Left cardiac atrium (tissue), 4 donors: ENCODE measurements at regions not wholly inside any gene's neighbourhood (a gene's known extent, or its start where the extent isn't known, plus 50 kb on each side); places are given as distances from the start of the nearest gene placed in this dataset.

Source experiments
- ATAC-seq, 2 donors: fragments of 200-7000 bp; cut with Tn5 transposase; one replicate each; pipeline ENCODE4 v1.9.1; 2020; ENCODE audit warnings: mild to moderate bottlenecking in 2 of 2, moderate library complexity in 2 of 2
- DNase-seq: peaks from one replicate; pipeline ENCODE4 v3.0.0-alpha.2; 2020
- intact Hi-C, 2 donors: fragments of 100-400 bp; cut with DNase I; formaldehyde crosslinking; loops; one replicate each; pipeline versions ENCODE4 v1.14.1 to v1.15.1; 2022 to 2023
- donor health status: DM: no; HTN: yes; CAD: no.
- donor health status: DM: no; HTN: yes; CAD: no; lungs with severe emphysema.
- donor health status: DM: yes; HTN: yes; CAD: no.
- donor health status: Dilated cardiomyopathy.

DNA sequence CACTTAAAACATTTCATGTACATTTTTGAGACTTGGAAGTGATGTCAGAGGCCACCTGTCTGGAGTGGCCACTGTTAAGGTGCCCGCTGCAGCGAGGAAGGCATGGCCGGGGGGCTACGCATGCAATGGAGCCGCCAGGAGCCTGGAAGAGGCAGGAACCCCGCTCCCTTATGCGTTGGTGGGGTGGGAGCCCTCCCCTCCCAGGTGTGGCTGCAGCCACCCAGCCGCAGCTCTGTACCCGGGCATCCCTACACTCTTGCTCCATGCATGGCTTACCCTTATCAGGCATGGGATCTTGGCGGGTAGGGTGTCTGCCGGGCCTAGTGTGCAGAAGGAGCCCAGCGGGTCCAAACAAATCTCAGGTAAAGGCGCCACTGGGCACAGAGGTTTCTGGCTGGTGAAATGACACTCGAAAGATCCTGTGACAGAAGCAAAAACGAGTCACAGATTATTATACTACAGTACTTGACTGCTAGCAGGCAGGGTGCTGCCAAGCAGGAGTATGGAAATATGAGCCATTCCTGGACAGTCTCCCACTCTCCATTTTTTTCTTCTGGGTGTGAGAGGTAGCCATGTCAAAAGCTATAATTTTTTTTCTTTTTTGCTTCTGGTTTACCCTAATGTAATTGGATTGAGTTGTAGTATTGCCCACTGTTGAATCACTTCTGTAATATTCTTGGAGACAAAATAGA, 1606.3 kb upstream of the MIR17HG start:
- ATAC-seq (peak; percentile 16 to 41), DNase-seq (no peak)
- intact Hi-C loops = no loop called here

DNA sequence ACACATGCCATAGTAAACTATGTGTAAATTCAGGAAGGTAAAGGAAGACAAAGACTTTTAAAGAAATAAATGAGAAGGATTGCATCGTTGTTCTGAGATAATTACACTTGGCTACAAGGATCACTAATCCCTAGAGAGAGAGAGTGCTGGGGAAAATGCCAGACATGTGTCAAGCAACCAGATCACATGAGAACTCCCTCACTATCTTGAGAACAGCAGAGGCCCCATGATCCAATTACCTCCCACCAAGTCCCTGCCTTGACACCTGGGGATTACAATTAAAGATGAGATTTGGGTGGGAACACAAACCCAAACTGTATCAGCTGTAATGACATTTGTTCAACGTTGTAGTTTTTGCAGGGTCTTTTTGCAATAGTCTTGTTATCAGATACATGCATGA, 1600.9 kb upstream of the MIR17HG start:
- DNase-seq (no peak), ATAC-seq (no peak)
- intact Hi-C loops = no loop called here

DNA sequence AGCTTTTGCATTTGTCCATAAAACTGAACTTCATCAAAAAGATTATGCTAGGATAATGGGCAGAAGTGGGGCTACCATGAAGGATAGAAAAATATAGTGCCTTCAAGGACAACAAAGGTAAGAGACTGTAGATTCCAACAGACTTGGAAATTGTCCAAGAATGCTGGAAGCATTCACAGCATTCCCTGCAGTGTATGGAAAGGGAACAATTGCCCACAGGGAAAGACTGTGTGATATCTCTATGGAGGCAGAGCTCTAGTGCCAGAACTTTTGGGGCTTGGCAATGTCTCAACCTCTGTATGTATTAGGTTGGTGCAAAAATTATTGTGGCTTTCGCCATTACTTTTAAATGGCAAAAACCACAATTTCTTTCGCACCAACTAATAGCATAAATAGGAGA, 1598.8 kb upstream of the MIR17HG start:
- ATAC-seq (no peak), DNase-seq (no peak)
- intact Hi-C loops = no loop called here

DNA sequence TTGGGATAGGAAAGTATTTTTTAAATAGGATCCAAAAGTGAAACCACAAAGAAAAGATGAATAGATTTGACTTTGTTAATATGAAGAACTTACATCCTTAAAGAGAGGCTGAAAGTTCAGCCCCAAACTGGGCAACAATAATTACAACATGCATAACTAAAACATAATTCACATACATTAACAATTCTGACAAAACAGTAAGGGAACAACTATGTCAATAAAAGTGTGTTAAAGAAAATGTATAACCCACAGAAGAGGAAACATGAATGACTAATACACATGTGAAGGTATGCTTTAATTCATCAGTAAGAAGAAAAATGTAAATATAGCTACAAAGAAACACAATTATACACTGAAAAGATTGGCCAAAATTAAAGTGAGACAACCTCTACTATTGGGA, 1597.6 kb upstream of the MIR17HG start:
- no peak for DNase-seq
- intact Hi-C loops = loop anchor here in 1 of 2 donors (2.0 kb wide), 1 partner anchor 15 kb away; no protein-coding TSS in a partner anchor
- ATAC-seq = no peak

DNA sequence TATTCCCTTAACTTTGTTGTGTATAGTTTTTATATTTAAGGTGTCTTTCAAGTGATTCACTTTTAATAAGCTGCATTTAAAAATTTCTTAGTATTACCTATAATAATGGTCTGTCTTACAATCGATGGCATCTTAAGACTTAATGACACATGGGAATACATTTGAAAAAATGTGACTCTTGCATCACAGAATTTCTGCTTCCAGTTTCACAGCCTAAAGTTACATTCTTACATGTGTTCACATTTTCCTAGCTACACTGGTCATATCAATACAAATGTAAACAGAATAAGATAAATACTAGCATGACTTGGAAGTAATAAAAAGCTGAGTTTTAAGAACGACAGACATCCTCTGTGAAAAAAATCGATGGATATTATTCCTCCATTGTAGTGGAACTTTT, 1597.1 kb upstream of the MIR17HG start:
- no peak for ATAC-seq

DNA sequence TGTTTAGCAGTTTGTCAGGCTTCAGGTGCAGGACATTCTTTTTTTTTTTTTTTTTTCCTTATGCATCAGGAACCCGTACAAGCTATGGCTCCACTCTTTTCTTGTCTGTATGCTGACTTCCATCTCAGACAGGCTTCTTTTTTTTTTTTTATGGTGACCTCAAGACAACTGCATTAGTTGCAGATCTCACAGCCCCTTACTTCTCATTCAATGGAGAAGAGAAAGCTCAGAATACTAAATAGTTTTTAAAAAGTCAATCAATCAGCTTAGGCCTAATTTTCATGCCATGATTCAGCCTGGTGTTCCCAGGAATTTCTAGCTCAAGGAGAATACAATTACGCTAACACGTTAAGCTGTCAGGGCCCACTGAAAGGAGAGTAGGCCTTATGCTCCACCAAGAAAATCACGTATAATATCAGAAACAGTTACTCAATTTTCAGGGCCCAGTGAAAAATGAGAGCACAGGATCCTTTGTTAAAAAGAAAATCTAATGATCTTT, 1596.0 kb upstream of the MIR17HG start:
- DNase-seq (no peak), ATAC-seq (no peak)
- intact Hi-C loops = loop anchor here in 1 of 2 donors (2.0 kb wide), 1 partner anchor 13 kb away; no protein-coding TSS in a partner anchor

More for the DNA sequence above, 1597.1 kb upstream of the MIR17HG start:
- DNase-seq = no peak
- intact Hi-C loops = loop anchor here in 1 of 2 donors (2.0 kb wide), 1 partner anchor 14 kb away; no protein-coding TSS in a partner anchor

DNA sequence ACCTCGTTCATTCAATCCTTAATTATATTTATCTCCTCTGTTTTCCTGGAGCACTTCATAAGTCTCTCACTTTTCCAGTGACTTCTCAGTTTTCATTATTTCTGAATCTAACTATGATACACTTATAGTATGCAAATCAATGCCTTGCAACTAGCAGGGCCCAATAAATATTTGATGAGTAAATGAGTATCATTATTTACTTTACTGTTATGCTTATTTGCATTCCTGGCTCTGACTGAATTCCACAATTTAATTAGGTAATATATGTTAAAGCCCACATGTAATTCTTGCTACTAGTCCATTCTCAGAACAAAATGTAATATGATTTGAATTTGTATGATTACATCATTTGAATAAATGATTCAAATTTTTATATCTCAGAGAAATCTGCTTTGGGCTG, 1595.1 kb upstream of the MIR17HG start:
- DNase-seq (no peak), ATAC-seq (no peak)
- intact Hi-C loops = no loop called here

DNA sequence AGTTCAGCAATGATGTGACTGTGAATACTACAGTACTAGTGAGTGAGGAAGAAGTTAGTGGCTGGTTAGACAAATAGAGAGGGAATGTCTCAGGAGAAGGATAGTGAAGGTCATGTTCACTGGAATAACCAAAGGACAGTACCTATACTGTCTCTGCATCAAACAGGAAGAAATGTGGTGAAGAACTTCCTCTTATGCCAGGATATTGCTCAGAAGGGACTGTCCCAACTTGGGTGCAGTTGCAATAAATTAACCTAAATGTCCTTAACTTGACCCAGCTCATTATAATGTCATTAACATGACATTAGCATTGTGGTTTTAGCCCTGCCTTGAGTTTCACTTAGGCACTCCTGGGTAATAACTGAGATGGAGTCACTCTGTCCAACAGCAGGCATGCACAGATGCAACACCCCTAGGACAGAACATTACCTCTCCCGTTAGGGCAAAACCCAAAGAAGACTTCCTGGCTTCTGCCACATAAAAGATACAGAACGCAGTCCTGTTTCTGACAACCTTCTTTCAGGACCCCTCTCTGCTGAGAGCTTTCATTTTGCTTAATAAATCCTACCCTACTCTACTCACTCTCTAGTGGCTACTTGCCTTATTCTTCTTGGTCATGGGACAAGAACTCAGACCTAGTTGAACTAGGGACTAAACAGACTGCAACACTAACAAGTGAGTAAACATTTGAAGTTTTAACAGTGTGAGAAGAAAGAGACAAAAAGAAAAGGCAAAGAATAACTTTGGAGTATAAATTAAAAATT, 1591.6 kb upstream of the MIR17HG start:
- ATAC-seq = no peak
- no peak for DNase-seq
- intact Hi-C loops = no loop called here

DNA sequence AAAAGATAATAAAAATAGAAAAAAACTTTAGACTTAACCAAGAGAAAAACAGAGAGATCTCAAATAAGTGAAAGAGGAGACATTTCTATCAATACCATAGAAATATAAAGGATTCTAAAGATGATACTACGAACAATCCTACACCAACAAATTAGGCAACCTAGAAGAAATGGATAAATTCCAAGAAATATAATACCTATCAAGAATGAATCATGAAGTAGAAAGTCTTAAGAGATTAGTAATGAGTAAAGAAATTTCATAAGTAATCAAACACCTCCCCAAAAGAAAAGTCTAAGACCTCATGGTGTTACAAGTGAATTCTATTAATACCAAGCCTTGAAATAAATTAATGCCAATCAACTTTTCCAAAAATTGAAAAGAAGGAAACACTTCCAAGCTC, 1584.5 kb upstream of the MIR17HG start:
- intact Hi-C loops = no loop called here
- ATAC-seq = no peak
- DNase-seq = no peak

DNA sequence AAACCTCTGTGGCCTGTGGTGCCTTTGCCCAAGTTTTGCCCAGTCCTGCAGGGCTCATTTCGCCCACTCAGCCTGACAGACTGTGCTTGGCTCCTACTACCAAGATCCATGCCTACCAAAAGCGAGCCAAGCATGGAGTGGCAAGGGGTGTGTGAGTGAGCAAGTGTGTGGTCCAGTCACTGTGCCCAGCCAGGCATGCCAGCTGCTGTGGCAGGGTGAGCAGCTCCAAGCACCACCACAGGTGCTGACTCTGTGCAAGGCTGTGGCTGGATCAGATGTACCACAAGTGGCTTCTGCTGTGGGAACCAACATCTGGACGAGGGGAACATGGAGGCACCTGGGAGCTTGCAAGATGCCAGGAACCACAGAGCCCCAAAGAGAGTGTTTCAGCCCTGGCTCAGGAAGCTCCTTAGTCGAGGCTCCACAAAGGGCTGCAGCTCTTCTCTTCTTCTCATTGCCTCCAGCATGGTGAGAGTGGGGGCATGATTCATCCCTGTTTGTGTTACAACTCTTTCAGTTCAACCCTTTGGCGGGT, 1564.2 kb upstream of the MIR17HG start:
- ATAC-seq (no peak), DNase-seq (no peak)
- intact Hi-C loops = no loop called here

DNA sequence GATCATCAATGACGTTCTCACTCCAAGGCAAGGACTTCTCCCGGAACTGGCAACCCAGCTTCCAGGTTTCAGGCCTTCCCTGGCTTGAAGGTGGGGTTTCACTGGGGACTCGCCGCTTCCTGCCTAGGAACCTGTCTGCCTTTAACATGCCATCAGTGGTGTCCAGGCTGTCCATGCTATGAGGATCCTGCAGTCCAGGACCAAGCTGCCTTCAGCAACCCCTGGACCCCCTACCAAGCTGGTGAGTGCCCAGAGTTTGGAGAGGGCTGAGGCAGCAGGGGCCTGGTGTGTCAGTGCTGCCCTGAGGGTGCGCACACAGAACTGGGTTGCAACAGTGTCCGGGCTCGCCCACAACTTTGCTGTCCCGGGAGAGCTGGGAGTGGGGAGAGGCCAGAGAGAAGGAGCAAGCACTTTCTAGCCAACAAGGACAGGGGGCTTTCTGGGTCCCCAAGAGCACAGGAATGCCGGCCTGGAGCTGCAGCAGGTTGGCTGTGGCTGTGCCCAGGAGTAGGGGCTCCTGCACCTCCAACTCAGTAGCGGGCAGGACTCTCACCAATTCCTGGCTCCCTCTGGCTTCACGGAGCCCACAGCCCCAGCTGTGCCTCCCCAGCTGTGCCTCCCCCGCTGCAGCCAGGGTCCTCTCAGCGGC, 1563.2 kb upstream of the MIR17HG start:
- DNase-seq = no peak
- no peak for ATAC-seq
- intact Hi-C loops = no loop called here

DNA sequence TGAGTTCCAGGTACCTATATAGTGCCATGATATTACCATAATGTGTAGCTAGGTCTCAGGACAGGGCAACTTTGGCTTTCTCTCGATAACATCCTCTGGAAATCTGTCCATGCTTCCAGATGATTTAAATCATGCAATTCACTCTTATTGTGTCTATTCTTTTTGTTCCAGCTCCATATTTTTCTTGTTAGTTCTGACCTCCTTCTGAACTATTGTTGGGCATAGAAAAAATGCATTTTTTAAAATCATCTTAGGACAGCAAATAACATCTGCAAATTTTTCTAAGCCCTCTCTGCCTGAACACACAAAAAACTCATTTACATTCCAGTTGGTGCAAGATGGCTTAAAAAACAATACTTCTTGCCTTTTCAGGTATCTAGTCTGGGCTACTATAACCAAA, 1561.0 kb upstream of the MIR17HG start:
- intact Hi-C loops = no loop called here
- DNase-seq (no peak), ATAC-seq (no peak)

DNA sequence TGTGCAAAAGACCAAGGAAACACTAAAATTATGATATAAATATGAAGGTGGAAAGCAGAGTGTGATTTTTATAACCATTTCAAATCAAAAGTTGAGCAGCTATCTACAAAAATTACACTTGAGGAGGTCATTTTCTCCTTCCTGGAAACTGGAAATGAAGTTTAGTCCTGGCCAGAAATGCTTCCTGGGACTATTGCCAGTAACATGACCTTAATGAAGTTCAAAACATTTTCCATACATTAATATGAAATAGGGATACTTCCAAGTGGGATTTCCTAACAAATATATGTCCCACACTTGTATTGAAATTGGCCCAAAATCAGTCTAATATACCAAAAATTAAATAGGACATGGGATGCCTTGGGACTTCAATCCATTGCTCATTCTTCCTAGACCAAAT, 1556.8 kb upstream of the MIR17HG start:
- DNase-seq (no peak), ATAC-seq (no peak)
- intact Hi-C loops = no loop called here

DNA sequence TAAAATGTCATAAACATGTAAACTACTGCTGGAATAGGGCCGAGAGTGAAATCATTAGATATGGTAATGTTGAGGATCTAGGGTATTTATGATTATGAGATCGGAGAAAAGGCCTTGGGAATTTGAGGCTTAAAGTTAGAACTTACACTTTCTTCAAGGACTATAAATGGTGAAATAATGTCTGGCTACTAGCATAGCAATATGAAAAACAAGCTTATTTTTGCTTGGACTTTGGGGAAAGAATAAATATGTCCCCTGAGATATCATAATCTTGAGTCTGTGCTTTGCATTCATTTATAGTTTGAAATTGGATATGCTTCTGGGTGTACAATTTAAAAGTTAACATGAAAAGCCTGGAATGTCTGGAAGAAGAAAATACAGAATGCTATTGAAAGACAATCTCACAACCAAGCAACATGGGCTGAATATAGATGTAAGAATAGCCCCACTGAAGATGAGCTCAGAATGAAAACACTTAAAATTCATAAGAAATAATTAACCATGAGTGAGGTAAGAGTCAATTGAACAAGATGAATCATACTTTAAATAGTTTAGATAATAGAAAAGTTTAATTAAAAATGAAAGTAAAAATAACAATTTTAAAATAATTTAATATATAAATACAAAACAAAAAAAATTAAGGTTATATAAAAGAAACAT, 1555.4 kb upstream of the MIR17HG start:
- no peak for DNase-seq
- ATAC-seq = no peak
- intact Hi-C loops = no loop called here

DNA sequence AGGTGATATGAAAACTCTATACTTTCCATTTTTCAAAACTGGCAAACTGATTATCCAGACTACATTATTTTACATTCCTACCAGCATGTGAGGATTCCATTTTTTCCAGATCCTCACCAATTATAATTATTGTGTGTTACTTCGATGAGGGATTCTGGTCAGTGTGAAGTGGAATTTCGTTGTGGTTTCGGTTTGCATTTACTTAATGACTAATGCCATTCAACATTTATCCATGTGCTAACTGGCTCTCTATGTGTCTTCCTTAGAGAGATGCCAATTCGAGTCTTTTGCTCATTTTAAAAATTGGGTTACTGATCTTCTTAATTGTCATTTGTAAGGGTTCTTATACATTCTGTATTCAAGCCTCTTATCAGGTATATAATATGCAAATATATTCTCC, 1551.3 kb upstream of the MIR17HG start:
- no peak for ATAC-seq
- intact Hi-C loops = no loop called here
- no peak for DNase-seq

DNA sequence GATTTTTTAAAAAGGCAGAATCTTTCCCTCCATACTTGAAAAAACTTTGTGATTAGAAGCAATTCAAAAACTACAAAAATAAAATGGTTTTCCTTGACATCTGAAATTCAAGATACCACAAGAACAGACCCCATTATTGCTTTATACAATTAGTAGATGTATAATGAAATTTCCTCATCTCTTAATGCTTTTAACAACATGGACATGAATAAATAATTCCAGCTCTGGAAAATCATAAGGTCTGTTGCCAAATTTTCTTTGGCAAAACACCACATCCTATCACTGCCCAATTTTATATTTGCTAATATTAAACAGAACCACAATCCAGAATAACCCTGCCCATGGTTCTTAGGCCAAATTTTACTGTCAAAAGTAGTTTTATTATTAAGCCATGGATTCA, 1543.6 kb upstream of the MIR17HG start:
- no peak for ATAC-seq
- intact Hi-C loops = no loop called here
- no peak for DNase-seq

DNA sequence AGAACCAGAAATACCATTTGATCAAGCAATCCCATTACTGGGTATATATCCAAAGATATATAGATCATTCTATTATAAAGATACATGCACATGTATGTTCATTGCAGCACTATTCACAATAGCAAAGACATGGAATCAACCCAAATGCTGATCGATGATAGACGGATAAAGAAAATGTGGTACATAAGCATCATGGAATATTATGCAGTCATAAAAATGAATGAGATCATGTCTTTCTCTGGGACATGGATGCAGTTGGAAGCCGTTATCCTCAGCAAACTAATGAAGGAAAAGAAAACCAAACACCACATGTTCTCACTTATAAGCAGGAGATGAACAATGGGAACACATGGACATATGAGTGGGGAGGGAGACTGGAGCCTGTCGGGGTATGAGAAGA, 1540.9 kb upstream of the MIR17HG start:
- ATAC-seq (no peak), DNase-seq (no peak)
- intact Hi-C loops = no loop called here

DNA sequence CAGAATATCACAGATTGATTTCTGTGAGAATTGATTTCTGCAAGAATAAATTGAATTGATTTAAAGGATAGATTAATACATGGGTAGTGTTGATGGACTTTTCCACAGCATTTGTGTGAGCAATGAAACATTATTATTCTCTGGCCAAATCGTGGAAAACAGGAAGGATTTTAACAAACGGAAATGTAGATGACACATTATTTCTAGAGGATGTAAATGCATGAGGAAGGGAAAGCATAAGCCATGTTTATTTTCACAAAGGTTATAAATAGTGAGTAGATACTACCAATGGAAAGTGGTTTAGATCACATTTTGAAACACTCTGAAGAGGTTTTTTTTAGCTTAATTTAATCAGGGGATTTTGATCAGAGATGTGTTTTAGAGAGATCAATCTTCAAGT, 1534.6 kb upstream of the MIR17HG start:
- ATAC-seq = no peak
- intact Hi-C loops = no loop called here
- no peak for DNase-seq

DNA sequence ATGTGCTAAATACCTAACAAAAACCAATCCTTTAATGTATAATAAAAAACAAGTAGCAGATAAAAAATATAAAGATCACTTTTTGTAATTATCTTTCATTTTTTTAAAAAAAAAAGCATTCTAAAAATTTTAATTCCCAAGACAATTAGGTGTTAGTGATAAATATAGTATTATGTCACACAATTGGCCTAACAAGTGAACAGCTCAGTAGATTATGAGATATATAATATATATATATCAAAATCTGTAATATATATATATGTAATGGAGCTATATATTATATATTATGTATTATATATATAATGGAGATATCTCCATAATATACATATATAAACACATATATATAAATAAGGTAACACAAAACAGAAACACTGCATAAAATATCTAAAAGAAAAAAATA, 1531.1 kb upstream of the MIR17HG start:
- ATAC-seq (no peak), DNase-seq (no peak)
- intact Hi-C loops = no loop called here
